CD4-positive, alpha-beta T cell treated with Interleukin-10 for 1 hour (primary cell): ENCODE measurements at regions not wholly inside any gene's neighbourhood (a gene's known extent, or its start where the extent isn't known, plus 50 kb on each side); places are given as distances from the start of the nearest gene placed in this dataset.
"Not testable (repeated sequence)": the region's sequence is repeated elsewhere in the genome, so short reads cannot be mapped to it uniquely, and the experiment has no call there.

Source experiments
- DNase-seq: peaks from one replicate; pipeline ENCODE4 v3.0.0-alpha.2; 2020

GRCh38 chr10:129063212-129063611 is 403.8 kb upstream of the MGMT start:
- no peak for DNase-seq

DNA sequence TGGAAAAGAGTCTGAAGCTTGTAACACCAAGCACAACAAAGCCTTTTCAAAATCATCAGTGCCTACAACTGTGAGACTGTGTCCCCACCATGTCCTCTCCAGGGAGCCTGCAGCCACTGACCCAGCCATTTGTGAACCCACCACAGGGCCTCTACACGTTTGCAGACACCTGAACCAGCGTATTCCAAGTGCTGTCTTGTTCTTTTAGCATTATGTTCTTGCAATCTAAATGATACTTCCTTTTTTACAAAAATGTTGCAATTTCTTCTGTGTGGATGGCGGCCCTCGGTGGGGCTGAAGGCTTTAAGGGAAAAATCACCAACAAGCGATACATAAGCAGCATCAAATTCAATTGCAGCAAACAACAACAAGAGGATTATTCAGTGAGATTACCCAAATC is 403.2 kb upstream of the MGMT start:
- no peak for DNase-seq

- not testable (repeated sequence) for DNase-seq
Measured at GRCh38 chr10:129066529-129066928, 400.5 kb upstream of the MGMT start.

GRCh38 chr10:129071411-129071810 is 395.6 kb upstream of the MGMT start:
- not testable (repeated sequence) for DNase-seq

DNA sequence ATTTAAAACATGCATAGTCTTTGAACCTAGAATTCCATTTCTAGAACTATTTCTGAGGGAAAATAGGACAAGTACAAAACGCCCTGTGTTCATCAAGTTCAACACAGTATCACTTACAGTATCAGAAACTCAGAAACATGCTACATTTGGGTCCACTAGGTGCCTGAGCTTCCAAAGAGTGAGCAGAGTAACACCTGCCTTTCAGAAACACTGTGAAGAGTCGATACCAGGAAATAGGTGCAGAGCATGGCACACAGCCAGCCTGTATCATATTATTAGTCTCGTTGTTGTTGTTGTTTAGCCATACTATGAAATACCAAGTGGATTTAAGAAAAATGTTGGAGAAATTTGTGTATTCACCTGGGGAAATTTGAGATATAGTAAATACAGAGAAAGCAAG is 392.1 kb upstream of the MGMT start:
- no peak for DNase-seq

DNA sequence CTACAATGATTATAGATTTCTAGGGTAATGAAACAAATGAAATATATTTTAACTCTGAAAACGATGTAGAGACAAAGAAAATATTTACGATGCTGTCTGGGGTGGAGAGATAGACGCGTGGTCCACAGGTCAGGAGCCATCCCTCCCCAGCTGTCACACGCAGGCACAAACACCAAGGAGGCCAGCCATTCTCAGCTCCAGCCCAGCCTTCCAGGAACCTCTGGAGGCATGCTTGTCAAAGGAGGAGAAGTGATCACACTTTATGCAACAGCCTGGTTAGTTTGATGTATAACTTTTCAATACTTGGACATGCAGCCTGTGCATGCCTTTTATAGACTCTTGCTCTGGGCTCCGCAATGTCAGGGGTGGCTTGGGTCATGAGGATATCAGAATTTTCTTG is 391.5 kb upstream of the MGMT start:
- no peak for DNase-seq

DNA sequence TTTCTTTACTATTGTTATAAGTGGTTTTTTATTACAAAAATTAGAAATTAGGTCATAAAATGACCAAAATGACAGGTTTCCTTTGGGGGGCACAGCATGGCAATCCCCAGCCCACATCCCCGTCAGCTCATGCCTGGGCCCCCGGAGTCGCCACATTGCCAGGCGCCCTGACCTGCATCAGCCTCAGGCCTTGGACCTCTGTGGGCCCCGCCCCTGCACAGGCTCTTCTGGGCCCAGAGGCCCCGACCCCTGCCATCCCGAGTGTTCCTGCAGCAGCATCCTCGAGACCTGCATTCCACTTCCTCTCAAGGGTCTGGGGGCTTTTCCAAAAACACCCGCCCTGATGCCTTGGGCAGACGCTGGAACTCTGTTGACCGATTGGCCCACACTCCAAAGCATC is 391.1 kb upstream of the MGMT start:
- DNase-seq: no peak

GRCh38 chr10:129078346-129078745 is 388.7 kb upstream of the MGMT start:
- DNase-seq: no peak

DNA sequence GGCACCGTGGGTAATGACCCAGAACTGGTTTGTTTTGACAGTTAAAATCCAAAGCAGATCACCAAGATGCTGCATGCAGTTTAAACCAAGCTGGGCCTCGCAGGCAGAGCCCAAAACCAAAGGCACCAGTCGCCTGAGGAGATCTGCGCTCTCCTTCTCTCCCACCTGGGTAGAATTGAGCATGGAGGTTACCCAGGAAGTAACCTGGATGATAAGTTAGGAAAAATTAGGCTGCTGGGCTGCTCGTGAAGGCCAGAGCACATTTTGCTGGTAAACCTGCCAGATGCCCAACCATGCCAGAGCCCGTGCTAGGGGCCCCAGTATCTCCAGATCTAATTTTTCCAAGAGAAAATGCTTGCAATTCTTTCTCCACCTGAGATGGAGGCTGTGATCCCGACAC is 388.3 kb upstream of the MGMT start:
- DNase-seq: no peak

DNA sequence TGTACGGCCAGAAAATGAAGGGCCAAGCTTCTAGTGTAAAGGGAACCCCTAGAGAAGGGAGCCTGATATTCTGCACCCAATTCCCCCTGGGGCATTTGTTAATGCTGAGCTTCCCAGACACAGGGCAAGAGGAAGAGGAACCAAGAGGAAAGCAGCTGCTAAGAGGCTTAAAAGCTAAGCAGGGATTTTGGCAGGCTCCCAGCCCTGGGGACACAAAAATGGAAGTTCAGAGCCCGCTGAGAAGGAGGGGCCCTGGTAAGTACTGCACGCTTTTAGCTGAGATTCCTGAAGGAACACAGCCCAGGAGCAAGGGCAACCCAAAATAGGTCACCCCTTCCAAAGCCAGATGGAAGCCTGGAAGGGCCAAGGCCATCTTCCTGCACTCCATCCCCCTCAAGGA is 387.3 kb upstream of the MGMT start:
- no peak for DNase-seq

GRCh38 chr10:129085811-129086210 is 381.2 kb upstream of the MGMT start:
- DNase-seq: no peak

DNA sequence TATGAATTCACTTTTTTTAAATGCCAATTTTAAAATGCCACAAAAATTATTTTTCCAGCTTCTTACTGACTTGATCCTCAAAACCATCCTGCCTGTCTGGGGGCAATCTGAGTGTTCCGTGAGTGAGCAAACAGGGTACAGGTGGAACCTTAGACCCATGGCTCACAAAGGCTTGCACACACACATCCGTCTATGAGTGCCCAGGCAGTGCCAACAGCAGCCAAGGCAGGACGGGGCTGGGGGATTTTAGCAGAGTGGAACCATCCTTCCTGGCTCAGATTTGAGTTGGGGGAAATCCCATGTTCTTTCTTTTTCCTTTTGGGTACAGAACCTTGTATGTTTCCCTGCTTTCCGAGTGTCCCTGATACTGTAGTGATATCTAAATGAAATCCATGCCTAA is 377.7 kb upstream of the MGMT start:
- DNase-seq: no peak

DNA sequence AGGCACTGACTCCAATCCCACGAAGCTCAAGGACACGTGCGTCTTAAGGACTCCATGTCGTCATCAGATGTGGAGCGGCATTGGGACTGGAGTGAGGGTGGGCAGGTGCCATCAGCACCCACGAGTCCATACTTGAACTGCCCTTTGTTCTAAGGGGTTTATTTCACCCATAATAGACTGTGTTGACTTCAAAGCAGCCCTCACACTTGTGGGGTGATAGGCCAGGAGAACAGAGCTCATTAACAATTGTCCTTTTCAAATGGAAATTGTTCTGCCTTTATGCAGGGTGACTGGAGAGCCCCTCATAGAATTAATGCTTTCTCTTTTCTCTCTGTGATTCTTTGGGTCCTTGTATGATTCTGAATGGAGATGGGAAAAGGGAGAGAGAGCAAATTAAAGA is 376.9 kb upstream of the MGMT start:
- DNase-seq: no peak

GRCh38 chr10:129090618-129091366 is 376.2 kb upstream of the MGMT start:
- no peak for DNase-seq

- no peak for DNase-seq
Measured at GRCh38 chr10:129093641-129094040, 373.4 kb upstream of the MGMT start.

DNA sequence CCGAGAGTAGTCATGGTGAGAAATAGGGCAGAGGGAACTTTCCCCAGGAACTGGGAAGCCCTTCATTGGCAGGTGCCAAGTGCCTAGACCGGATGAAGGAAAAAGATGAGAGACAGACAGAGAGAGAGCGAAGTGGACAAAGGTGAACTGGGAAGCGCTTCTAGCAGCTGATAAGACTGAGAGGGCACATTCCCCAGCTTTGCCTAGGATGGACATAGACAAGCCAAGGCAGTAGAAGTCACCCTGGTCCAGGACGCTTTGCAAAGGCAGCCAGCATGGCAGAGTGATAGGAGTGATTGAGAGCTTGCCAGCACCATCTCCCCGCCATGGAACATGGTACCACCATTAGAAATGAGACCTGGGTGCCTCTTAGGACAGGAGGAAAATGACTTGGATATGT is 372.8 kb upstream of the MGMT start:
- DNase-seq: no peak

- no peak for DNase-seq
Measured at GRCh38 chr10:129094861-129095260, 372.2 kb upstream of the MGMT start.

- DNase-seq: no peak
Measured at GRCh38 chr10:129095680-129096064, 371.4 kb upstream of the MGMT start.

- no peak for DNase-seq
Measured at GRCh38 chr10:129096065-129096984, 370.7 kb upstream of the MGMT start.

DNA sequence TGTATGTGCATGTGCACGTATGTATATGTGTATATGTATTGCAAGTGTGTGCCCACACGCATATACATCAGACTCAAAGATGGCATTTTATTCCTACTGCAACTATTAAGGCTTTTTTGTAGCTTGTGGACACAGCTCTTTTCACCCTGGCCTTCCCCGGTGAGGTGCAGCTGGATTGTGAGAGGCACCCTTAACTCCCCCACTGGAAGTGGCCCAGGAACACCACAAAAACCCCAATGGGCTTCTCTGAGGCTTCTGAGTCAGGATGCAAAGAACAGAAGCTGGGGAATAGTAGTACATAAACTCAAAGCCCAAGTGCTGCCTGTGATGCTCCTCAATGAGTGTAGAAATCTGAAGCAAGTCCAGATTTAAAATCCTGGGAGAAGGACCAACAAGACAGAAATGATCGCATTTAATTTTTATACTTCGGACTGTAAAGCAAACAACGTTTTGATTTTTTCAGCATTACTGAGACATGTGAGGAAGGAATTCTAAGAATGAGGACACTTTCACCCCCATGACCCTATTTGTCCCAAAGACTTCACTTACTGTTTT is 369.2 kb upstream of the MGMT start:
- DNase-seq: no peak

DNA sequence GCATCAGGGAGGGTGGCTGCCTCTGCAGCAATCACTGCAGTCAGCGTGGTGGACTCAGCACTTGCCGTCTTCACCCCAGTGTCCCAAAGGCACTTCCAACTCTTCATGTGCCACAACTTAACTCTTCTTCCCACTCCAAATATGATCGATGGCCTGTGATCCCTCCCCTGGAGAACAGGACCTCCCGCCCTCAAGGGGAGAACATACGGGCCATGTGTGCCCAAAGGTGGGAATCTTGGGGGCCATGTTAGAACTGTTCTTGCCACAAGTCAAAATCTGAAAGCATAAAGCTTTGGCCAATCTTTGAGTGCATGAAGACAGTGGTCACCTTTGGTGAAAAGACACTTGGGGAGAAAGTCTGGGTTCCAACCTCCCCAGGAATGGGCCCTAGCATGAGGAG is 368.5 kb upstream of the MGMT start:
- no peak for DNase-seq

GRCh38 chr10:129099486-129099885 is 367.6 kb upstream of the MGMT start:
- DNase-seq: no peak

- DNase-seq: no peak
Measured at GRCh38 chr10:129099992-129100391, 367.0 kb upstream of the MGMT start.
